Stimulated activated CD4-positive, alpha-beta T cell treated with anti-CD3 and anti-CD28 coated beads, Interleukin-15, amount 100 ng/mL, for 24 hours (primary cell): ENCODE measurements at regions not wholly inside any gene's neighbourhood (a gene's known extent, or its start where the extent isn't known, plus 50 kb on each side); places are given as distances from the start of the nearest gene placed in this dataset.
A peak's percentile ranks its signal among the peaks of the same experiment; 100 is the strongest.

Source experiments
- DNase-seq: peaks from one replicate; pipeline ENCODE4 v3.0.0-alpha.2; 2020

DNA sequence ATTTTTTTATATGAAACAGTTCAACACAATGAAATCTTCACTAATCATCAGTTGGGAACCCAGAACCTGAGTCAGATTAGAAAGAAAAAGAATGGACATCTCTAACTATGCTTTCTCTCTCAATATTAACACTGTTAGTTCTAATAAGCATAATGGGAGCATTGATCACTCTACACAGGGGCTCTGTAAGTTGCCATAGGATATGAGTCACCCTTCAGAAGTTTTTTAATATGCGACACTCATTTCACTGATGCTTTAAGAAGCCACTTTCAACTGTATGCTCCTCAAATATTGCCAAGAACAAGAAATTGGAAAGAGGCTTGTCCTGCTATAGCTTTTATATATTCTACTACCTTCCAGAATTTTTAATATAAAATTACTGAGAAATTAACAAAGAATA, 187.0 kb downstream of the AASDH start:
- DNase-seq = no peak

DNA sequence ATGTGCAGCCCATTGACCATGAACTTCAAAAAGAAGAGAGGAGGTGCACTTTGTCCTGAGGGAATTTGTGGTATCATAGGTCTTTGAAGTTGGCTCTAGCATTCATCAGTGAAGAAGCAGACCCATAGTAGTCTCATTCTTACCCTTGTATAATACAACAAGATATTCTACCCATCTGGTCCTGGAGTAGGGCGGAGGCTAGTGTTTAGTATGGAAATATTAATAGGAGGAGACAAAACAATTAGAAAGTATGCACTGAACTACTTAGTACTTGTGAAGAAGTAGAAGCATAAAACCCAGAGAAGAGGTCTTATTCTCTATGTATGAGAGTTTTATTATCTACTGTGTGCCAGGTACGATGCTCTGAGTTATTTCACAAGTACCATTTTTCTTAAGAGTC, 189.0 kb downstream of the AASDH start:
- no peak for DNase-seq

DNA sequence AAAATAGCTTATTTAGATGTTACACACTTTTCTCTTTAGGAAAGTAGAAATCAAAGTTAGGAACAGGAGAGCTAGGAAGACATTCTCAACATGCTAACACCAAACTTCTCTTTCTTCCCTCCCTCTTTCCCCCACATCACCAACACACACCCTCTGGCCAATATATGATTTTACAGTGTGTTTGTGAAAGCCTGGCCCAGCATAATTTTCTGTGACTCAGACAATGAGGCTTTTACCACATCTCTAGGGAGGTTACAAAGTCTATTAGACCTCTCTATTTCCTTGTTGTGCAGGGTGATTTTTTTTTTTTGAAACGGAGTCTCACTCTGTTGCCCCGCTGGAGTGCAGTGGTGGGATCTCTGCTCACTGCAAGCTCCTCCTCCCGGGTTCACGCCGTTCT, 189.9 kb downstream of the AASDH start:
- no peak for DNase-seq

DNA sequence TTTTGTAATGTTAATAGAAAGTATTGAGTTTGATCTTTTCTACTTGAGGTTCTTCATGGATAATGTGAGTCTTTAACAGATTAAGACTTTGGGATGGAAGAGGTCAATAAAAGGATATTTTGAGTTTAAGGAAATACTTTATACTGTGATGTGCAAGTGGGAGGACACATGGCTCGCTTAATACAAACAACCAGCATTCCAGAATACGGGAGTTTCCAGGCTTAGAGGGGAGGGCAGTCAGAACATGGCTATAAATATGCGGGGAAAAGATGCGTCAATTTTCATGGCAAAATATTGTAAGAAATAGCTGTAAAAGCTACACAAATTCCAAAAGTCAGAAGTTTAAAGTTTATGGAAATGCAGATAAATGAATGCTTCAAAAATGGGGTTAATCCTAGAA, 192.3 kb downstream of the AASDH start:
- DNase-seq = no peak

DNA sequence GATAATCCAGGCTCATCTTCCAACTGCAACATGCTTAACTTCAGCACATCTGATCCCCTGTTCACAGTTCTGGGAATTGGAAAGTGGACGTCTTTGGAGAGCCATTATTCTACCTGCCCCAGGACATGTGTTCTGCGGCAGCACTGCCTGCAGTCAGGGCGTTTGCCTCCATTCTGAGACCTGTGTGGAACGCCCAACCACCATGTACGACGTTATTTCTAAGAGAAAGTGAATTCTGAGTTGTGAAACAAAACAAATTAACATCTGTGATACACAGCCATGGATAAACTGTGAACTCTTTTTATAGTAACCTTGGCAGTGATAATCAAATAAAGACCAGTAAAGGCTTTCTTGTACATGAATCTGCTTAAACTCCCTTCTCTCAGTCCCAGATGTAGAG, 195.8 kb downstream of the AASDH start:
- no peak for DNase-seq

DNA sequence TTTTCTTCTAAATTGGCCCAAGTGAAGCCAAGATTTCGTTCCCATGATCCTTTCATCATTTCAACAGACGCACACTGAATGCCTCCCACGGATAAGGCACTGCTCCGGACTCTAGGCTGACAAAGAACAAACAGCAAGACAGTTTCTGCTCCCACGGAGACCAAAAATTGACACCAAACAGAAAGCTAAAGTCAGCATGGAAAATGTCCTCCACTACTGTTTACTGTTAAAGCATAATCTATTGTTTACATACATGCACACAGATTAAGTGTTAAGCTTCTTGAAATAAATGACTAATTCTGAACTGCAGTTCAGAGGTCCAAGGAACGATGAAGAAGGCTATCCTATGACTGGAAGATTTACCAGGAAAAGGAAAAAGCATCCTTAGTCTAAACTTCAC, 199.6 kb downstream of the AASDH start:
- DNase-seq = no peak

DNA sequence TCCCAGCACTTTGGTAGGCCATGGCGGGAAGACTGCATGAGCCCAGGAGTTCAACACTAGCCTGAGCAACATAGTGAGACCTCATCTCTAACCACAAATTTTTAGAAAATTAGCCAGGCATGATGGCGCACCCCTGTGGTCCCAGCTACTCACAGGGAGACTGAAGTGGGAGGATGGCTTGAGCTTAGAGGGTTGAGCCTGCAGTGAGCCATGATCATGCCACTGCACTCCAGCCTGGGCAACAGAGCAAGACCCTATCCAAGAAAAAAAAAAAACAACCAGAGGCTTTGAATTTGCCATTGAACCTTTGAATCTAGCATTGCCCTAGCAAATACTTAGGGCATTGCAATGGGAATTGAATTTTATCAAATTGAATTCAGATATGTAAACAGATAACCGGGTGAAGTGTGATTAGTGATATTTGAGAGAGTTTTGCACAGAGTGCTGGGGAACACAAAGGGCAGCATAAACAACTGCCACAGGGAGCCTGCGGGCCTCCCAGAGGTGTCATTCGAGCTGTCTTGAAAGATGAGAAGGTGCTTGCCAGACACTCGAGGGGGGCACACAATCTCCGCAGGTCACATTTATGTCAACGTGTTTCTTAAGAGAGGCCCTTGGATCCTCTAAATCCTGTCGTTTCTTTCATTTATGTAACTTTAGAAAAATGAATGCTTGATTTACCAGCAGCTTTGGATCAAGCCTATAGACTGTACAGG, 200.3 kb downstream of the AASDH start:
- no peak for DNase-seq

DNA sequence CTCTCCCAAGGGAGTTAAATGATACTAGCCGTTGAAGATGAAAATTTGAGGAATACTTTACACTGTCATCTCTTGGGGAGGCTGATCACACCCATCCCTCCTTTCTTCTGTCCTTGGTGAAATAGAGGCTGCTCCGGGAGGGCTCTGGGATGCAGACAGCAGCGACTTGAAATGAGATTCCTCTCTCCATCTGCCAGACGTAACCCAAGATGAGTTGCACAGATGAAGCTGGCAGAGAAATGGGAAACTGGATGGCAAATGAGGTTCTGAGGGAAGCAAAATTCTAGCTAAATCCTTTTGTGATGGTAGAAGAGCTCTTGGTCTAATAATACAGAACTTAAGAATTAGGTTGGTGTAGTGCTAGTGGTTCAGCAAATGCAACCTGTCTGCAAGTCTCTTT, 201.4 kb downstream of the AASDH start:
- no peak for DNase-seq

DNA sequence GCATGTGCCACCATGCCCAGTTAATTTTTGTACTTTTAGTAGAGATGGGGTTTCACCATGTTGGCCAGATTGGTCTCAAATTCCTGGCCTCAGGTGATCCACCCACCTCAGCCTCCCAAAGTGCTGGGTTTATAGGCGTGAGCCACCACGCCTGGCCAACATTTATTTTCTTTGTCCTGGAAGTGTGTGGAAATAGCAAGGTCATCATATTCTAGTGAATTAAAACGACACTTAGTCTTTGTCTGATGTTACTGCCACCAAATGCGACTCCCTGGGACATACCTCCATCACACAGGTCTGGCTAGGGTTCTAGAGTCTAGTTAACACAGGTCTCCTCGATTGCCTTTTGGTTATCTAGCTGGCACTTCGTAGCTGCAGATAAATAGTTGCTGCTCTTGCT, 203.1 kb downstream of the AASDH start:
- DNase-seq = no peak

DNA sequence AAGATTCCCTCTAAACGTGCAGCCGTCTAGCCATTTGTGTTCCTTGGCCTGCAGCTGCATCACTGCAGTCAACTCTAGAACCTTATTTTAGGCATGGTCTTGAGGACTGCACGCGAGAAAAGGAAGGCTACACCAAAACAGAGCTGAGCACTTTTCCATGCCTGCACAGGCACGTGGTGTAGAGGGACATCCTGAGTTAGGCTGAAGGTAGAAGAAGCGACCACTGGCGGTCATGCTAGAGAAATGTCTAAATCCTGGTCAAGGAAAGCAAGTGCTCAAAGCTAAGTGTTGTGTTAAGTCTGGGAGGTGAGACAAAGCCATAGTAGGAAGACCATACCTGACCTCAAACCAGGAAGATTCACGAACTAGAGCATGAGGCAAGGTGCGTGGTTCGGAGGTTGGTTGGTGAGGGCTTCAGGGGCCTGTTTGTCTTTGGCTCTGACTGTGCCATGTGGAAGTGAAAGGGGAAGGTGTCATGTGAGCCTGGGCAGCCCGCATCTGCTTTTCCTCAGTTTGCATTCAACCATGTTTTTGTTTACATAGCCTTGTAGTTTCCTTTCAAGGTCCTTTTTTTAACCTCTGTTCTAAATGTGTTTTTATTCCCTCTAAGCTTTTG, 203.8 kb downstream of the AASDH start:
- no peak for DNase-seq

DNA sequence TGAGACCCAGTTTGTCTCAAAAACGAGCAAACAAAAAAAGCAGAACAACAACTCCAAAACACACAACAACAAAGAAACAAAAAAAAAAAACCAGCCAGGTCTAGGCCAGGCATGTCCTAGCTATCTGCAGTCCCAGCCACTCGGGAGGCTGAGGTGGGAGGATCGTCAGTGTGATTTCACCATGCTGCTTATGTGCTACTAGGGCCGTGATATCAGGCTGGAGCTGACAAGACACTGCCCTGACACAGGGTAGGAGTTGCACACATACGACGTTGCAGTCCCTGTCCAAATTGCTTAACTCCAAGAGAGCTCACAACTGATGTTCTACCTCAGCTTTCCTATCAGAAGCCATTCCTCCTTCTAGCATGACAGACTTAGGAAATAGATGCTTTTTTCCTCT, 204.9 kb downstream of the AASDH start:
- no peak for DNase-seq

DNA sequence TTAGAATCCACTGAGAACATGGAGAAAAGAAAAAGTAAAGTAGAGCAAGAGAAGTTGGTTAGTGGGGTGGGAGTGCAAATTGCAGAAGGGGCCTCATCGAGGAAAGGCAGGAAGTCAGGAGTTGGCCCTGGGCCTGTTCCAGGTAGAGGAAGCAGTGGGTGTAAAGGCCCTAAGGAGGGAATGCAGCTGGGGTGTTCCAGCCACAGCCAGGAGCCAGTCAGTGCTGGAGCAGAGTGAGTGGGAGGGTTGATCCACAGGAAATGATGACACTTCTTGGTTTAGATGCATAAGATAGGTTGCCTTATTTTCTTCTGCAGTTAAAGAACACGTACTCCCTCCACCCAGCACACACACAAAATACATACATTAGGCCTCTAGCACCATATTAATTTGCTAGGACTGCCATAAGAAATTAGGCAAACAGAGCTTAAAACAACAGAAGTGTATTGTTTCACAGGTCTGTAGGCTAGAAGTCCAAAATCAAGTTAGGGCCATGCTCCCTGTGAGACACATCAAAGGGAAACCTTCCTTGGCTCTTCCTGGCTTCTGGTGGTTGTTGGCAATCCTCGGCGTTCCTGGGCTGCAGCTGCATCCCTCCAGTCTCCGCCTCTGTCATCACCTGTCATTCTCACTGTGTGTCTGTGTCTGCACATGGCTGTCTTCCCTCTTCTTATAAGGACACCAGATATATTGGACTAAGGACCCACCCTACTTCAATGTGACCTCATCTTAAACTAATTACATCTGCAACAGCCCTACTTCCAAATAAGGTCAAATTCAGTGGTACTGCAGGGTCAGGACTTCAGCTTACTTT, 205.9 kb downstream of the AASDH start:
- peak; percentile 31 for DNase-seq

DNA sequence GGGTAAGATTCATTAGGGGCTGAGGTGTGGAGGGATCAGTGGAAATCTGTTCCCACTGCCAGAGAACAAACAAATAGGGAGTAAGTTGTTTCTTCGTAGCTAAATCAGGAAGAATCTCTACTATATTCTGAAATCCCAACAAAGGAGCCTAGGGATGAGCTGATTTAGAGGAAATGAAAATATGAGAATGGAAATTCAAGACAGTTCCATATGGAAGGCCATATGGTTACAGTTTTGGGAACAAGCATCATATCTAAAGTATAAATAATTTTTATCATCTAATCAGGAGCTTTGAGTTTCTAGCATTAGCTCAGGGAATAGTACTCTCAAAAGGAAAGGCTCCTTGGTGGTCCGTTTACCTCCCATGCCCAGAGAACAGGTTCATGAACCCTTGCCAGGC, 218.2 kb downstream of the AASDH start:
- no peak for DNase-seq

DNA sequence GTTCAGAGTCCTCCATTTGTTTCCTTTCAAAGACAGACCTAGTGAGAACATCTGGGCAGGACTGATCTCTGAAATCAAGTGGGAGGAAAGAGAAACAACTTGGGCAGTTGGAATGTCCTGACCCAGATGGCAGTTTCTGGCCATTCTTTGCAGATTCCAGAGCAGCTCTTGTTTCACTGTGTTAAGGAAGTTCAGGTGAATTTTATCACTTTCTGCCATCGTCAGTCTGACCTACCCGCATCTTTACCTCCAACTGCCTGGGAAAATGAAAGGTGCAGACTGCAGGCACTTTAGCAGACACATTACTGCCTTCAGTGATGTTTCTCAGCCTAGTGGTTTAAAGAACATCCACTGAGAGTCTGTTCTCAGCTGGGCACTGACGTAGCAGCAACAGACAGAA, 216.2 kb downstream of the CEP135 start:
- no peak for DNase-seq

DNA sequence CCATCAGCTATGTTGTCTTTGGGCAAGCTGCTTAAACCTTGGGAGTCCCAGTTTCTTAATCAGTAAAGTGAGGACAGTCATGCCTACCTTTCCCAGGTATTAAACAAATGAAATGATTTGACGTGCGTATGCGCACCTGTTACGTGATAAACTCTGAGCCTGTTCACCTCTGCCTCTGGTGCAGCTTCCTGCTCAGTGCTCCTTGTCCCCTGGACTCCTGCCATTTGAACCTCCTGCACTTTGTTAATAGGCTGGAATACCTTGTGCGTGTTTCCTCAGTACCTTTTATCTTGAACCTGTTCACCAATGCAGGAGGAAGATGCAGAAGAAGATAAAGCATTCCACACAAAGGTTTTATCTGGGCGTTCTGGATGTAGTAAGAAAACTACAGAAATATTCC, 211.9 kb downstream of the CEP135 start:
- DNase-seq = no peak

DNA sequence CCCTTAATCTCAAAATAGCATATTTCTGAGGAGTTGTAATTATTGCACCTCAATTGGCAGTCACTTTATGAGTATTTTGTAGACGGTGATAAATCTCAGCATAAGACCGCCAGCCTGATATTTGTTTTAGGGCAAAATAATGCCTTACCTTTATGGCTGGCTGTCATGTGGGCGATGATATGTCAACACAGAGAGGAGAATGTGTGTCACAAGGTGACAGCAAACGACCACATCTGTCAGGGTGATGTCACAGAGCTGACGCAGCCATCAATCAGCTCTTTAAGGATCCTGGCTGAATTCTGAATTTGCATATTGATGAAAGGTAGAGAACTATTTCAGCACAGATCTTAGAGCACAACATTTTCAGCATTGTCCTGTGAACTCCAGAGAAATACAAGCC, 209.7 kb downstream of the CEP135 start:
- peak; percentile 15 for DNase-seq

DNA sequence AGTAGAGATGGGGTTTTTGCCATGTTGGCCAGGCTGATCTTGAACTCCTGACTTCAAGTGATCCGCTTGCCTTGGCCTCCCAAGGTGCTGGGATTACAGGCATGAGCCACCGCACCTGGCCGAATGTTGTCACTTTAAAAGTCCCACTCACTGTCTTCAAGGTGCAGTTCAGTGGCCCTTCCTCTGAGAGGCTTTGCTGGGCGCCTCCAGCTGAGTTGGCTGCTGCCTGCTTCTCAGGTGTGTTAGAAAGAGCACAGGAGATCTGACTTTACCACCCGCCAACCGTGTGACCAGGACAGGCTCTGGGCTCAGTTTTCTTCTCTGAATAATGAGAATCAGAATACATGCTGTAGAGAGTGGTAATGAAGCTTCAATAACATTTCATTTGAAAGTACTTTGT, 207.4 kb downstream of the CEP135 start:
- DNase-seq = no peak

DNA sequence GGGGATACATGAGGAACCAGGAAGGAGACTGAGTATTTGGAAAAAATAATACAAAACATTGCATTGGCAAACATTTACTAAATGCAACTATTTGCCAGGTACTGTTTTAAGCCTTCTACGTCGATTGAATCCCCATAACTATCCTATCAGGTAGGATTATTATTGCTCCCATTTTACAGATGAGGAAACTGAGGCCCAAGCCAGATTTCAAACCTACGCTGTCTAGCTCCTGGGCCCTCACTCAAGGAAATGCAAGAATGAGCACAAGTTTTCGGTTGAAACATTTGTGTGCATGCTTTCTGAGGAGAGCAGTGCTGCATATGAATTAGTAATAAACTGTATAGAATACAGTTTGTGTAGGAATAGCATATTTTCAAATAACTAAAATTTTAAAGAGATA, 206.7 kb downstream of the CEP135 start:
- DNase-seq = no peak

DNA sequence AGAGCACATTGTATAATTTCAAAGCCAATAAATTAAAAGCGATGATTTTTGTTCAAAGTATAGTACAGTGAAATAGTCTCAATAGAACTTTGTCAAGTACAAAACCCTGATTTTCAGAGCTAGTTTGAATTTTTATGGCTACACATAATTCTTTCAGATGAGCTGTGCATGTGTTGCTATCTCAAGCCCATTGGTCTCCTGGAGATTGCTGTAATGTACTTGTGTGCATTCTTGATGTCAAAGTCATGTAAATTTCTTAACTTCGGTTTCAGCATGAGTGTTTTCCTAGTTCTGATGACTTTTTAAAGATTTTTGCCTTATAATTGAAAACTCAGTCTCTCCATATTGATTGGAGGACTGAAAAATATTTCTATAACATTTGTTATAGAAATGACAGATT, 200.8 kb downstream of the CEP135 start:
- no peak for DNase-seq

DNA sequence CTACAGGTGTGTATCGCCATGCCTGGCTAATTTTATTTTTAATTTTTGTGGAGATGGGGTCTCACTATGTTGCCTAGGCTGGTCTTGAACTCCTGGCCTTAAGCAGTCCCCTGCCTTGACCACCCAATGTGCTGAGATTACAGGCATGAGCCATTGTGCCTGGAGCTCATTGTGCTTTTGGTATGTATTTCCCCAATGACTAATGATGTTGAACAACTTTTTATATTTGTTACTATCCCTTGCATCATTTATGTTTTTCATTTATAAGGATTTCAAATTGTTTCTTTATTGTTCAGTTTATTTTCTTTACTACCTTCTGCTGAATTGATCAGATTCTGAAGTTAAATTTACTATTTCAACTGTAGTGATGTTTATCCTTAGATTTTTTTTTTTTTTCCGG, 199.7 kb downstream of the CEP135 start:
- DNase-seq = no peak

DNA sequence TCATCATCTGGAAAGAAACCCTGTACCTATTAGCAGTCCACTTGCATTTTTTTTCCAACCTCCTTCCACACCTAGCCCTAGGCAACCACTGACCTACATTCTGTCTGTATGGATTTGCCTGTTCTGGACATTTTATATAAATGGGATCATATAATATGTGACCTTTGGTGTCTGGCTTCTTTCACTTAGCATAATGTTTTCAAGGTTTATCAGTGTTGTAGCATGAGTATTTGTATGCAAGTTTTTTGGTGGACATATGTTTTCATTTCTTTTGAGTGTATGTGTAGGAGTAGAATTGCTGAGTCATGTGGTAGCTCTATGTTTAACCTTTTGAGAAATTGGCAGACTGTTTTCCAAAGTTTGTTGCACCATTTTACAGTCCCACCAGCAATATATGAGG, 198.6 kb downstream of the CEP135 start:
- no peak for DNase-seq

DNA sequence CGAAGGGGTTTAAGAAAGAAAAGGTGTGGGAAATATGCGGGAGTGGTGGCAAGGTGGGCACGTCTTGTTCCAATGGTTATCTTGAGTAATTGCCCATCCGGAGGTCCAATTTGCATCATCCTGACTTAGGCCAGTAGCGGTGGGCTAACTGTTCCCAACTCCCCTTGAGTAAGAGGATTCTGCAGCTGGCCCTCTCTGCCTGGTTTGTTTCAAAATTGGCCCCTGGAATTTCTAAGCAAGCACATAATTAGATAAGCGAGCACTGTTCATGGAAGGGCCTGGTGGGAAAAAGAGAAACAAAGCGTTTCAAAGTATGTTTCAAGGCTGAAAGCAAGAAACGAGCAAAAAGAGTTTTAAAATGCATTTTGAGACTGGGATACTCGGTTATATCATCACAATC, 198.2 kb downstream of the CEP135 start:
- DNase-seq = no peak

DNA sequence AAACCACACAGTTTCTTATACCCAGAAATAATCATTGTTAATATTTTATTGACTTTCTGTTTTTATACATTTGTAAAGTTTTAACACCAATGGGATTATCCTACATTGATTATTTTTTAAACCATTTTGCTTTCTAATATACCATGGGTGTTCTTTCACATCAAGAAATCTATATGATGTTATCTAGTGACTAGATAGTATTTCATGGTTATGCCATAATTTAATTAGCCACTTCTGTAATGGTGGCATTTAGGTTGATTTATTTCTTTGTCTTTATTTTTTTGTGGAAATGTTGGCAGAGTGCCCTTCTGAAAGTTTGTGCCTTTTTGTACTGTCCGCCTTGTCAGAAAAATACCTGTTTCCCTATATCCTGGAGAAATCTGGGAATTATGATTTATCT, 193.3 kb downstream of the CEP135 start:
- no peak for DNase-seq

DNA sequence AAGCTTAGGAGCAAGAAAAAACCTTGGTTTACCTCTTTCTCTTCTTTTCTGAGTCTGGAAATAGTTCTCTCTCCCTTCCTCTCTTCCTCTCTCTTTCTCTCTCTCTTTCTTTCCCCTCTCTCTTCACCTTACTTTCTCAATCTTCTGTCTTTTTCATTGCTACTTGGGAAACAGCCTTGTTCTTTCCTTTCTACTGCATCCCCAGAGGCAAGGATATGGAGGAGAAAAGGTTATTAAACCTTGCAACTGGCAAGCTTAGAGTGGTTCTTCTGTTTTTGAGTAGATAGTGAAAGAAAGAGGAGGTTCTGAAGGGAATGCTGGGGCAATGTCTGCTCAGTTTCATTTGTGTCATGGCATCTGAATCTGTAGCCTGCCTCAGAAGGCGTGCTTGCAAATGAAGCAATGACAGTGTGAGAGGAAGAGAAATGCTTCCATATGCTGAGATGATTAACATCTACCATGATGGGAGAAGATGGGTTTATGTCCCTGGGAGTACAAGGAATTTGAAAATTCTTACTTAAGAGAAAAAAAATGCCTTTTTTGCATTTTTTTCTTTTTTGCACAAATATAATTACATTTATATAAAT, 190.6 kb downstream of the CEP135 start:
- DNase-seq = no peak
